Uterus (tissue), 3 donors: ENCODE measurements at regions not wholly inside any gene's neighbourhood (a gene's known extent, or its start where the extent isn't known, plus 50 kb on each side); places are given as distances from the start of the nearest gene placed in this dataset.

Source experiments
- DNase-seq, 2 donors: peaks; one replicate each; pipeline ENCODE4 v3.0.0-alpha.2; 2019 to 2020
- H3K27ac ChIP-seq, 2 donors: fragments of 200-600 bp; sonication (generic); 1 replicate in 1 of 2; 2 replicates in 1 of 2; pipeline ENCODE4 v1.5.1; 2016 to 2018
- H3K27me3 ChIP-seq, 2 donors: fragments of 200-600 bp; sonication (generic); one replicate each; pipeline ENCODE4 v1.5.1; 2018 to 2019; ENCODE audit warnings: control low read depth in 1 of 2
- H3K36me3 ChIP-seq, 2 donors: fragments of 200-600 bp; sonication (generic); one replicate each; pipeline ENCODE4 v1.5.1; 2019; ENCODE audit warnings: control low read depth in 1 of 2
- H3K4me1 ChIP-seq, 2 donors: fragments of 200-600 bp; sonication (generic); one replicate each; pipeline ENCODE4 v1.5.1; 2018 to 2019; ENCODE audit warnings: control low read depth in 1 of 2
- H3K4me3 ChIP-seq, 2 donors: fragments of 200-600 bp; sonication (generic); 1 replicate in 1 of 2; 2 replicates in 1 of 2; pipeline ENCODE4 v1.5.1; 2018 to 2019; ENCODE audit warnings: mild to moderate bottlenecking in 1 of 2
- H3K9me3 ChIP-seq, 2 donors: fragments of 200-600 bp; sonication (generic); one replicate each; pipeline ENCODE4 v1.5.1; 2019; ENCODE audit warnings: control low read depth in 1 of 2
- CTCF ChIP-seq, 4 experiments: fragments of 200-600 bp in 2 of 4; fragments of 450-650 bp in 2 of 4; sonication (generic) in 2 of 4; IDR thresholded peaks; one replicate each; pipeline ENCODE4 v1.5.1; 2016 to 2019; ENCODE audit warnings: antibody characterized with exemption in 4 of 4, mild to moderate bottlenecking in 2 of 4, moderate library complexity in 1 of 4
- POLR2A ChIP-seq, 2 donors: fragments of 450-650 bp; IDR thresholded peaks; one replicate each; pipeline ENCODE4 v1.6.1; 2016; ENCODE audit warnings: antibody characterized with exemption in 2 of 2, mild to moderate bottlenecking in 1 of 2, moderate library complexity in 1 of 2
- intact Hi-C: fragments of 100-400 bp; cut with DNase I; formaldehyde crosslinking; loops from one replicate; pipeline ENCODE4 v1.15.1; 2023; ENCODE audit warnings: low total_unique reads
- donor health status: DM: yes; HTN: yes; CAD: no.

- Histone ChIP-seq H3K4me1 (no peaks in the 10 kb centered on the region), H3K36me3 (no peaks in the 10 kb centered on the region), H3K27me3 (no peaks in the 10 kb centered on the region), H3K9me3 (no peaks in the 10 kb centered on the region), H3K4me3 (no peak overlapping the region), H3K27ac (no peak overlapping the region)
- TF ChIP-seq POLR2A (IDR thresholded peaks at IDR 0.05) (no peak), CTCF (IDR thresholded peaks at IDR 0.05) (no peak)
- intact Hi-C loops = no loop called here
- DNase-seq = no peak
Measured at GRCh38 chr5:4418084-4418483, 722.0 kb upstream of the ADAMTS16 start.

GRCh38 chr5:4419281-4419680 is 720.8 kb upstream of the ADAMTS16 start:
- TF ChIP-seq CTCF (IDR thresholded peaks at IDR 0.05) (no peak), POLR2A (IDR thresholded peaks at IDR 0.05) (no peak)
- no peak for DNase-seq
- Histone ChIP-seq H3K9me3 (no peaks in the 10 kb centered on the region), H3K4me1 (no peaks in the 10 kb centered on the region), H3K36me3 (no peaks in the 10 kb centered on the region), H3K27me3 (no peaks in the 10 kb centered on the region), H3K27ac (no peak overlapping the region), H3K4me3 (no peak overlapping the region)
- intact Hi-C loops = no loop called here

GRCh38 chr5:4420177-4420576 is 720.0 kb upstream of the ADAMTS16 start:
- H3K4me1 ChIP-seq = no peaks in the 10 kb centered on the region
- H3K27me3 ChIP-seq = no peaks in the 10 kb centered on the region
- H3K36me3 ChIP-seq = no peaks in the 10 kb centered on the region
- no peaks in the 10 kb centered on the region for H3K9me3 ChIP-seq
- no peak overlapping the region for H3K4me3 ChIP-seq
- TF ChIP-seq POLR2A (IDR thresholded peaks at IDR 0.05) (no peak), CTCF (IDR thresholded peaks at IDR 0.05) (no peak)
- intact Hi-C loops = no loop called here
- no peak overlapping the region for H3K27ac ChIP-seq
- DNase-seq = no peak

- H3K27ac ChIP-seq = no peak overlapping the region
- no peaks in the 10 kb centered on the region for H3K27me3 ChIP-seq
- intact Hi-C loops = no loop called here
- no peak for TF ChIP-seq CTCF (IDR thresholded peaks at IDR 0.05)
- TF ChIP-seq POLR2A (IDR thresholded peaks at IDR 0.05) = no peak
- no peaks in the 10 kb centered on the region for H3K9me3 ChIP-seq
- DNase-seq = no peak
- H3K4me1 ChIP-seq = no peaks in the 10 kb centered on the region
- H3K4me3 ChIP-seq = no peak overlapping the region
- H3K36me3 ChIP-seq = no peaks in the 10 kb centered on the region
Measured at GRCh38 chr5:4420681-4421080, 719.4 kb upstream of the ADAMTS16 start.

- no peaks in the 10 kb centered on the region for H3K27me3 ChIP-seq
- no peak overlapping the region for H3K4me3 ChIP-seq
- intact Hi-C loops = no loop called here
- H3K27ac ChIP-seq = no peak overlapping the region
- no peaks in the 10 kb centered on the region for H3K4me1 ChIP-seq
- no peak for DNase-seq
- no peaks in the 10 kb centered on the region for H3K9me3 ChIP-seq
- H3K36me3 ChIP-seq = no peaks in the 10 kb centered on the region
- TF ChIP-seq POLR2A (IDR thresholded peaks at IDR 0.05) = no peak
- no peak for TF ChIP-seq CTCF (IDR thresholded peaks at IDR 0.05)
Measured at GRCh38 chr5:4422247-4422646, 717.9 kb upstream of the ADAMTS16 start.
